Urothelium cell line (cell line): ENCODE measurements at regions not wholly inside any gene's neighbourhood (a gene's known extent, or its start where the extent isn't known, plus 50 kb on each side); places are given as distances from the start of the nearest gene placed in this dataset.

Experiments
- DNase-seq: peaks from one replicate; pipeline ENCODE4 v3.0.0; 2011; ENCODE audit warnings: low spot score, mixed read lengths
- FAIRE-seq: peaks from 2 replicates; lab custom pipeline; 2011; peaks lifted over from hg19 to GRCh38; lab: Jason Lieb, UNC

GRCh38 chr4:24121395-24122175 lies 231.7 kb upstream of the PPARGC1A start:
- FAIRE-seq (no peak), DNase-seq (no peak)

- DNase-seq (no peak), FAIRE-seq (no peak)
Observed at GRCh38 chr4:24117975-24118374, 228.1 kb upstream of the PPARGC1A start.

DNA sequence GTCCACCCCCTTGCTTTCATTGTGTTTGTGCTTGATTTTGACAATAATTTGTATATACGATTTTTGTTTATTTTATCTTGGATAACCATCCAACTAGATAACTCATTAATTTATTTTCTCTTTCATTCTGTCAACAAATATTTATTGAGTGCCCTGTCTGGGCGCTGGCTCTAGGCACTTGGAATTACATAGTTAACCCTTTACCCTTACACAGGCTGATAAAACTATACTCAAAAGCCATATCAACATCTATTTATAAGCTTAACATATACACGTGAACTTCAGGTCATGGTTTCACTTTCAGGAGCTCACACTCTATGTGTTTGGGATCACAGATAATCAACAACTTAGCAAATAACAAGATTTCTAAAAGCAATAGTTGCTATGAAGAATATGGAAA lies 226.3 kb upstream of the PPARGC1A start:
- DNase-seq (no peak), FAIRE-seq (no peak)

- DNase-seq (no peak), FAIRE-seq (no peak)
Observed at GRCh38 chr4:24114919-24115500, 225.2 kb upstream of the PPARGC1A start.

GRCh38 chr4:24114444-24114843 lies 224.6 kb upstream of the PPARGC1A start:
- FAIRE-seq (no peak), DNase-seq (no peak)

DNA sequence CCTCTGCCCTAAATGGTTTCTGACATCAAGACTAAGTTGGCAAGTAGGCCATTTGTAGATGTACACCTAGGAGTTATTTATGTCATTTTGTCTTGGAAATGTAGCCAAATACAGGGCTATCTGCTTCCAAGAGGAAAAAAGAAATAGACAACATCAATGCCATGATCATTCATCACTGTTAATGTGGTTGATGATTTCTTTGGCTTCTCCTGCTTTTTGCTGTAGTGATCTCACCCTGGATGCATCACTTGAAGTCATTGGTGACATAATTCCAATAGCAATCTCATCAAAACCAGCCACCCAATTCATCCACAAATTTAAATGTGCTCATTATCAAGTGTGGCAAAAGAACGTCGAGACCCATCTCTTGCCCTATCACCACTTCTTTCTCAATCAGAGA lies 222.6 kb upstream of the PPARGC1A start:
- FAIRE-seq (no peak), DNase-seq (no peak)

DNA sequence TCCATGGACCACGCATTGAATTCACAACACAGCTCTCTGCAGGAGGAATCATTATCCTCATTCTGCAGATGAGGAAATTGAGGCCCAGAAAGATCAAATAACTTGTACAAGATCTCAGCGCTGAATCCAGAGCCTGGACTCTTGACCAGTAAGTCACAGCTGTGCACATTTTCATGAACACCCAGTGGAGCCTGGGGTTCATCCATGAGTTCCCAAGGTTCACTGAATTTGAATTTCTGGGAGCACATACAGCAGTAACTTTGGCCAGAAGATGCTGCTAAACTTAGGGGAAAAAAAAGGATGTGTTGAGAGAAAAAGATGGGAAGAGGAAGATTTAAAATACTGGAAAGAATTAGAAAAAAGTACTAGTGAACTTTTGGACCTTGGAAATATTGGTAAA lies 218.7 kb upstream of the PPARGC1A start:
- no peak for FAIRE-seq
- no peak for DNase-seq

- peak; percentile 69 for DNase-seq
- no peak for FAIRE-seq
Observed at GRCh38 chr4:24105327-24106038, 215.6 kb upstream of the PPARGC1A start.

GRCh38 chr4:24104158-24104565 lies 214.3 kb upstream of the PPARGC1A start:
- DNase-seq (no peak), FAIRE-seq (no peak)

DNA sequence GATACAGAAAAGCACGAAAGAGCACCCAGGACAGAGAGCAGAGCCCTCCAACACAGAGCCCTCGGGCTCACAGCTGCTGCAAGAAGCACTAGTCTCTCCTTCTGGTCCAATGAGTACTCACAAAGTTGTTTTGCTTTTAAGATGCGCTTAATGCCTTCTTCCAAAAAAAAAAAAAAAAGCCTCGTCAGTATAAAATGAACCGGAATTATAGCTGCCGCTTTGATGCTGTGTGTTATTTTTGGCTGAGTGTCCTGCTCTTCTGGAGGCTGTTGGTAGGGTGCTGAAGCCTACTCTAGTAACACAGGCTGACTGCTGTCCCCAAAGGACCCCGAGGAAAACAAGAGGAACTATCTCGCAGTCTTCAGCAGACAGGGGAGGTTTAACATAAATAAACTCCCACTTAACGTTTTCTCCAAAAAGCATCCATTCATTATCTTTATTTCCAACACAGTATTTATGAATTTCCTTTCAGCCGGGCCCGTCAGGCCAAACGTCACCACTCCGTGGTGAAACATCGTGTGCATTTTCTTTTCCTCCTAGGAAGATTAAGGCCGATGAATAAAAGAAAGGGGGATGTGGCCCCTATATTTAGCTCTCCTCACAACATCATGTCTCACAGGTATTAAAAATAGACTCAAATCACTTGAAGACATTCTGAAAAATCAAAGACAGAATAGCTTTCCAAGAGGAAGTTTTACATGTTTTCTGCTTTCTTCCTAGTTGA lies 213.7 kb upstream of the PPARGC1A start:
- no peak for DNase-seq
- no peak for FAIRE-seq

- FAIRE-seq (no peak), DNase-seq (no peak)
Observed at GRCh38 chr4:24102621-24103020, 212.8 kb upstream of the PPARGC1A start.

DNA sequence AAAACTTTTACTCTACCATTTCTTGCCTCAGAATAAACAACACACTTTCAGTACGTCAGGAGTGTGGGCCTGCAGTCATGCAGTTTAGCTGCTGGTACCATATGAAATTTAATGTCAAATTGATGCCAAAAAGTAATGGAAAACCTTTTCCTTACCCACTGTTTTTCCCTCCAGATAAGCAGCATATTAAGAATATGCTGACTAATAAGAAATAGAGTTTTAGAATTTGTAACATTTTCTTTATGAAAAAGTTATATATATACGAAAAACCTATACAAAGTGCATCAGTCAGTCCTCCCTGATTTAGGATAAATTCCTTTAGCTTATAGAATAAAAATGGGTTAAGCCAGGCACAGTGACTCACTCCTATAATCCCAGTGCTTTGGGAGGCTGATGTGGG lies 206.8 kb upstream of the PPARGC1A start:
- FAIRE-seq = no peak
- no peak for DNase-seq

DNA sequence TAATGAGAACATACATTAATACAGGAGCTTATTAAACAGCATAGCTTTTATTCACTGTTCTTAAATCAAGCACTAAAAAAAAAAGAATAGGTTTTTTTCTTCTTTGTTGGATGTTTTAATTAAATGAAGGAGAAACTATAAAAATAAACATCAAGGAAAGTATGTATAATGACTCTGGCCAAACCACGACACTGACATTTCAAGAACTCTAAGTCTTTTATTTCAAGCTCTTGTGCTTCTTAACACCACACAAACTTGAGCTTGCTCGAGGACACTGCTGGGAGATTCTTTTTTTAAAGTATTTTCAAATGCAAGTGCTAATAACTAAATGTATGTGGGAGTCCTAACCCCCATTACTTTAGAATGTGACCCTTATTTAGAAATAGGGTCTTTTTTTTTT lies 204.9 kb upstream of the PPARGC1A start:
- DNase-seq (no peak), FAIRE-seq (no peak)

- no peak for FAIRE-seq
Observed at GRCh38 chr4:24093446-24093845, 203.6 kb upstream of the PPARGC1A start.

DNA sequence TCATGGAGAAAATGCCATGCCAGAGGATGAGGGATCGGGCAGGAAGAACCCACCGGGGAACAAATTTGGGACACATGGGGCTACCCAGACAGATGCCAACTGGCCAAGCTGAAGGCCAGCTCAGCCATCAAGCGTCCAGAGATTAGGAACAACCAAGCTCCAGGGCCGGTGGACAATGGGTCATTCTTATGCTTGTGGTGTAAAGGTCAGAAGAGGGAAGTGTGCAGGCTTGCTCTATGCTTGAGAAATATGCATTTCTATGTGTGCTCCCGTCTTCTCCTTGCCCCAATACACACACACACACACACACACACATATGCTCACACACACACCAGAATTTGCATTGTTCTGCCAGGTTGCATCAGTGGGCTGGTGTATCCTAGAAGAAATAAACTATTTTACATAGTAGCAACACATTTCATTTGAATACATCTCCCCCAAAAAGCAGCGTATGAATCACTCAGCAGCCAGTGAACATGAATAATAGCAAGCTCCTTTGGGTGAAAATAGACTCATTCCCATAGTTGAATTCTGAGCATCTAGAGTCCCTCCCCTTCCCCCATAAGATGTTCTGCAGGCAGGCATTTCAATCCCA lies 201.9 kb upstream of the PPARGC1A start:
- DNase-seq = no peak
- FAIRE-seq = no peak

More at GRCh38 chr4:24093446-24093845, 203.6 kb upstream of the PPARGC1A start:
- DNase-seq = no peak

DNA sequence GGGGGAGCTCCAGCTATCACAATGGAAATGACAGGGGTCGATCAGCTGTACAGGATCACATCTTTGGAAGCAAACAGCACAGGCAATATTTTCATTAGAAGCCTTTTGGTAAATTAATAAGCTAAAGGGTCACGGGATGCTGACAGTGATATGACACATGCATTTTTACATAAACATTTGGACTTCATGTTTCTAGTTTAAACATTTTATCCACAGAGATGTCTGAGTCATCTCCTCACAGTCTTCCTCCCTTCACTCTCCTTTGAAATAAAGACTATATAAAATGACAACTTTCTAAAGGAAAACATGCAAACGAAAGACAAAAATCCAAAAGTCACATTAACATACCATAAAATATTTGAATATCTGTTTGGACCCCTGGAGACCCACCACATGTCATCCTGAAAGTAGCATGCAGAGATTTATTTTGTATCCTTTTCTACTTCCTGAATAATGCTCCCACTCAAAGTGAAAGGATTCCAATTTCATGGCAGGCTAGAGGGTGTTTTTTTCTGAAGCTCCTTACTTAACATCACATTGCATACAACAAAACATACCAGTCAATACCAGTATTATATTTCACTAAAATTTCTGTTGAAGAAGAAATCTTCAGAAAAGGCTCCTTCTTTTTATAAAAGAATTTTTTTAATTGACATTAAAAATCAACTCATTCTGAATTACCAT lies 200.1 kb upstream of the PPARGC1A start:
- FAIRE-seq (no peak), DNase-seq (no peak)

DNA sequence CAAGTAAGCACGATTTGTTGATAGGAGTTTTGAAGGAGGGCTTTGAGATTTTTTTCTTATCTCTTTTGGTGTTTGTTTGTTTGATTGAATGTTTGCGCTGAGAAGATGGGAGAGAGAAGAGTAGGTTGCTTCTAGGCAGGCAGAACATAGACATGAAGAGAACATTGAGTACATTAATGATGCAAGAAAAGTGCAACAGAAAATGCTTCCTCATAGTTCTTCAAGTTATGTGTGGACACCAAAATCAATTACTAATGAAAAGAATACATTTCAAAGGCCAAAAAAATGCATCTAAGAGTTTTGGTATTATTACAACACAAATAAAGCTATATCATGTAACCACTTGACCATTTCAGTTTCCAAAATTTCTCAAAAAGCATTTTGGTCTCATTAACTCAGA lies 191.0 kb upstream of the PPARGC1A start:
- no peak for DNase-seq
- FAIRE-seq = no peak

DNA sequence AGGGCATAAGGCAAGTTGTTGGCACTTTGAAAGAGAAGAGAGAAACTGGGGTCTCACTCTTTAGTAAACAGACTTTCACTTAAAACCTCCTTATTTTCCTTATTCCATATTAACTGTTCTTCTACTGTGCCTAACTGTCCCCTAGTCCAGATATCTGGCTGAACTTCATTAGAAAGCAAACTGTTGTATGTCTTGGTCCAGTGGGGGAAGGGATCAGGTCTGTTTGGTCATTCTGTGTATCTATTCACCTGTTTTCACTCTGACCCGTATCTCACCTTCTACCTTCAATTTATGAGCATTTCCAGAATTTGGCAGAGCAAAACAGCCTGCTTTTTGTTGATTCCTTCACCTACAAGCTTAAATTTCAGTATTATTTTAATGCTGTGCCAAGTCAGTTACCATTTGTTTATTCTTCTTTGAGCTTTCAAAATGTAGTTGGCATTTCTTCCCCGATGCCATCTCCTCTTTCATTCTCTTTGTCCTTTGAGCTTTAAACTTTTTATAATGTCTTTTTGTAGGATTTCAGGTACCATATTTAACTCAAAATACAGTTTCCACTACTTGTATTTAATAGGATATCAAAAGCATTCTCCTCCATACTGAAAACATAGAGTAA lies 188.6 kb upstream of the PPARGC1A start:
- DNase-seq (no peak), FAIRE-seq (no peak)

DNA sequence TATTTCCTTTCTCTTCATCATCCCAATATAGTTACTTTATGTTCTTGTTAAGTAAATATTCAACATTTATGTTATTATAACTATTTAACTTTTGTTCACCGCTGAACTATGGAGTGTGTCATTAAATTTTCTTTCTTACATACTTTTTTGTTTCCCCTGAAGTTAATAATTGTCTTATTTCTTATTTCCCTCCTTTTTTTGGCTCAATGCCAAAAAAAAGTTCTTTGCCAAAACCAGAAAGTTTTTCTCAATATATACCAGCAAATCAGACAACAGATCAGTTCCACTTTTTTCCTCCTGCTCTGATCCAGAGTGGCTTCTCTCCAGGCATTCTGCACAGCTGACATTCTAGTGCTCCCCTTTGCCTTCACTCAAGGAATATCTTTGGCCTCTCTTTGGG lies 187.0 kb upstream of the PPARGC1A start:
- FAIRE-seq (no peak), DNase-seq (no peak)

GRCh38 chr4:24073948-24074347 lies 184.1 kb upstream of the PPARGC1A start:
- no peak for FAIRE-seq

More at GRCh38 chr4:24073948-24074347, 184.1 kb upstream of the PPARGC1A start:
- no peak for DNase-seq
